Stimulated activated CD8-positive, alpha-beta memory T cell treated with anti-CD3 and anti-CD28 coated beads, Interleukin-4, amount 100 ng/mL, for 4 hours (primary cell): ENCODE measurements at regions not wholly inside any gene's neighbourhood (a gene's known extent, or its start where the extent isn't known, plus 50 kb on each side); places are given as distances from the start of the nearest gene placed in this dataset.

Experiments
- DNase-seq, 2 donors: peaks; one replicate each; pipeline ENCODE4 v3.0.0-alpha.2; 2020; ENCODE audit warnings: low read depth in 2 of 2, low spot score in 1 of 2

- DNase-seq, result no peak
Observed at GRCh38 chr16:55214974-55215494, 109.0 kb upstream of the IRX6 start.

GRCh38 chr16:55217392-55217791 lies 106.6 kb upstream of the IRX6 start:
- DNase-seq, result no peak

GRCh38 chr16:55221836-55222235 lies 102.2 kb upstream of the IRX6 start:
- DNase-seq, result no peak

- DNase-seq, result no peak
Observed at GRCh38 chr16:55222486-55222885, 101.5 kb upstream of the IRX6 start.

- no peak for DNase-seq
Observed at GRCh38 chr16:55225972-55226542, 97.9 kb upstream of the IRX6 start.

GRCh38 chr16:55232822-55233221 lies 91.2 kb upstream of the IRX6 start:
- no peak for DNase-seq

- no peak for DNase-seq
Observed at GRCh38 chr16:55233464-55233863, 90.5 kb upstream of the IRX6 start.

- DNase-seq, result no peak
Observed at GRCh38 chr16:55236655-55237054, 87.3 kb upstream of the IRX6 start.

- no peak for DNase-seq
Observed at GRCh38 chr16:55239723-55240122, 84.3 kb upstream of the IRX6 start.

GRCh38 chr16:55240888-55241287 lies 83.1 kb upstream of the IRX6 start:
- DNase-seq, result no peak

- DNase-seq, result no peak
Observed at GRCh38 chr16:55242667-55243066, 81.3 kb upstream of the IRX6 start.

- DNase-seq, result no peak
Observed at GRCh38 chr16:55248058-55248457, 75.9 kb upstream of the IRX6 start.

- DNase-seq, result no peak
Observed at GRCh38 chr16:55248494-55248893, 75.5 kb upstream of the IRX6 start.

GRCh38 chr16:55249361-55249760 lies 74.6 kb upstream of the IRX6 start:
- DNase-seq, result no peak

GRCh38 chr16:55249936-55250335 lies 74.1 kb upstream of the IRX6 start:
- no peak for DNase-seq

GRCh38 chr16:55250701-55251100 lies 73.3 kb upstream of the IRX6 start:
- DNase-seq, result no peak

GRCh38 chr16:55251151-55251550 lies 72.9 kb upstream of the IRX6 start:
- DNase-seq, result no peak

- no peak for DNase-seq
Observed at GRCh38 chr16:55252577-55252976, 71.4 kb upstream of the IRX6 start.

- DNase-seq, result no peak
Observed at GRCh38 chr16:55253987-55254386, 70.0 kb upstream of the IRX6 start.

GRCh38 chr16:55255733-55256282 lies 68.2 kb upstream of the IRX6 start:
- DNase-seq, result no peak

GRCh38 chr16:55256412-55257016 lies 67.5 kb upstream of the IRX6 start:
- no peak for DNase-seq

- DNase-seq, result peak in 1 of 2 donors; percentile 5
Observed at GRCh38 chr16:55257966-55258613, 65.9 kb upstream of the IRX6 start.
